ENCODE measurements at regions not wholly inside any gene's neighbourhood (a gene's known extent, or its start where the extent isn't known, plus 50 kb on each side); places are given as distances from the start of the nearest gene placed in this dataset.

GRCh38 chr1:96544051-96544830 lies 177.3 kb upstream of the PTBP2 start:
- Histone ChIP-seq H3K27me3 (ENCODE audit: control insufficient read depth, insufficient read depth, low read length) (no peaks in the 10 kb centered on the region), H3K4me3 (ENCODE audit: low read depth, low read length) (no peak overlapping the region), H3K36me3 (ENCODE audit: control insufficient read depth, insufficient read depth, low read length) (no peaks in the 10 kb centered on the region)
- TF ChIP-seq CTCF (IDR thresholded peaks at IDR 0.05; ENCODE audit: insufficient read depth, low read depth, low read length): no peak
- ChIA-PET POLR2A (no interaction called here), CTCF (no interaction called here)
- no peak for DNase-seq (ENCODE audit: low read depth)

- CTCF ChIA-PET: no interaction called here
- POLR2A ChIA-PET: no interaction called here
- no peak for DNase-seq (ENCODE audit: low read depth)
- H3K4me3 ChIP-seq (ENCODE audit: low read depth, low read length): no peak overlapping the region
- no peaks in the 10 kb centered on the region for H3K36me3 ChIP-seq (ENCODE audit: control insufficient read depth, insufficient read depth, low read length)
- no peak for TF ChIP-seq CTCF (IDR thresholded peaks at IDR 0.05; ENCODE audit: insufficient read depth, low read depth, low read length)
- H3K27me3 ChIP-seq (ENCODE audit: control insufficient read depth, insufficient read depth, low read length): no peaks in the 10 kb centered on the region
Measured at GRCh38 chr1:96544831-96545221, 176.8 kb upstream of the PTBP2 start.

- no peak overlapping the region for H3K4me3 ChIP-seq (ENCODE audit: low read depth, low read length)
- no peak for DNase-seq (ENCODE audit: low read depth)
- no peaks in the 10 kb centered on the region for H3K36me3 ChIP-seq (ENCODE audit: control insufficient read depth, insufficient read depth, low read length)
- ChIA-PET POLR2A (no interaction called here), CTCF (interaction anchor here (1.1 kb wide), 1 partner anchor 13 kb away, joined by 3 read pairs; no protein-coding TSS in a partner anchor)
- no peaks in the 10 kb centered on the region for H3K27me3 ChIP-seq (ENCODE audit: control insufficient read depth, insufficient read depth, low read length)
- TF ChIP-seq CTCF (IDR thresholded peaks at IDR 0.05; ENCODE audit: insufficient read depth, low read depth, low read length): no peak
Measured at GRCh38 chr1:96545935-96546656, 175.5 kb upstream of the PTBP2 start.

GRCh38 chr1:96550061-96550460 lies 171.5 kb upstream of the PTBP2 start:
- no peak for TF ChIP-seq CTCF (IDR thresholded peaks at IDR 0.05; ENCODE audit: insufficient read depth, low read depth, low read length)
- H3K27me3 ChIP-seq (ENCODE audit: control insufficient read depth, insufficient read depth, low read length): no peaks in the 10 kb centered on the region
- no peak overlapping the region for H3K4me3 ChIP-seq (ENCODE audit: low read depth, low read length)
- H3K36me3 ChIP-seq (ENCODE audit: control insufficient read depth, insufficient read depth, low read length): no peaks in the 10 kb centered on the region
- no peak for DNase-seq (ENCODE audit: low read depth)
- POLR2A ChIA-PET: no interaction called here
- CTCF ChIA-PET: no interaction called here

- CTCF ChIA-PET: no interaction called here
- Histone ChIP-seq H3K4me3 (ENCODE audit: low read depth, low read length) (no peak overlapping the region), H3K27me3 (ENCODE audit: control insufficient read depth, insufficient read depth, low read length) (no peaks in the 10 kb centered on the region), H3K36me3 (ENCODE audit: control insufficient read depth, insufficient read depth, low read length) (no peaks in the 10 kb centered on the region)
- DNase-seq (ENCODE audit: low read depth): no peak
- no peak for TF ChIP-seq CTCF (IDR thresholded peaks at IDR 0.05; ENCODE audit: insufficient read depth, low read depth, low read length)
- POLR2A ChIA-PET: no interaction called here
Measured at GRCh38 chr1:96552451-96552850, 169.1 kb upstream of the PTBP2 start.

Measured in BJ (cell line).